Ishikawa (cell line): ENCODE measurements at regions not wholly inside any gene's neighbourhood (a gene's known extent, or its start where the extent isn't known, plus 50 kb on each side); places are given as distances from the start of the nearest gene placed in this dataset.

Source experiments
- CEBPB ChIP-seq: IDR thresholded peaks from 2 replicates; pipeline ENCODE4 v1.6.1; 2012
- CREB1 ChIP-seq: IDR thresholded peaks from 2 replicates; pipeline ENCODE4 v1.6.1; 2012; ENCODE audit warnings: low read depth
- EGR1 ChIP-seq: IDR thresholded peaks from 2 replicates; pipeline ENCODE4 v1.6.1; 2012
- EP300 ChIP-seq: IDR thresholded peaks from 2 replicates; pipeline ENCODE4 v1.6.1; 2012; ENCODE audit warnings: borderline replicate concordance
- FOXM1 ChIP-seq: IDR thresholded peaks from 2 replicates; pipeline ENCODE4 v1.6.1; 2012; ENCODE audit warnings: low read depth, borderline replicate concordance
- MAX ChIP-seq: IDR thresholded peaks from 2 replicates; pipeline ENCODE4 v1.6.1; 2012
- NFIC ChIP-seq: IDR thresholded peaks from 2 replicates; pipeline ENCODE4 v1.6.1; 2012
- RAD21 ChIP-seq: IDR thresholded peaks from 2 replicates; pipeline ENCODE4 v1.6.1; 2012; ENCODE audit warnings: low read depth
- REST ChIP-seq: IDR thresholded peaks from 2 replicates; pipeline ENCODE4 v1.6.1; 2012; ENCODE audit warnings: low read depth, mild to moderate bottlenecking
- TAF1 ChIP-seq: IDR thresholded peaks from 2 replicates; pipeline ENCODE4 v1.6.1; 2012; ENCODE audit warnings: low read depth, mild to moderate bottlenecking
- TCF12 ChIP-seq: IDR thresholded peaks from 2 replicates; pipeline ENCODE4 v1.6.1; 2012; ENCODE audit warnings: low read depth
- TEAD4 ChIP-seq: IDR thresholded peaks from 2 replicates; pipeline ENCODE4 v1.6.1; 2012
- USF1 ChIP-seq: IDR thresholded peaks from 2 replicates; pipeline ENCODE4 v1.6.1; 2012
- YY1 ChIP-seq: IDR thresholded peaks from 2 replicates; pipeline ENCODE4 v1.6.1; 2012; ENCODE audit warnings: low read depth
- ZBTB7A ChIP-seq: IDR thresholded peaks from 2 replicates; pipeline ENCODE4 v1.6.1; 2012; ENCODE audit warnings: low read depth

- no peak for TF ChIP-seq ZBTB7A
- no peak for TF ChIP-seq USF1
- no peak for TF ChIP-seq RAD21
- no peak for TF ChIP-seq TCF12
- no peak for TF ChIP-seq FOXM1
- no peak for TF ChIP-seq TAF1
- TF ChIP-seq NFIC: no peak
- no peak for TF ChIP-seq TEAD4
- TF ChIP-seq MAX: no peak
- no peak for TF ChIP-seq YY1
- TF ChIP-seq EP300: no peak
- no peak for TF ChIP-seq CEBPB
- no peak for TF ChIP-seq EGR1
- TF ChIP-seq REST: no peak
- TF ChIP-seq CREB1: no peak
Measured at GRCh38 chr3:72189339-72189738, 404.4 kb upstream of the PROK2 start.

GRCh38 chr3:72188536-72188935 lies 403.6 kb upstream of the PROK2 start:
- TF ChIP-seq EGR1: no peak
- no peak for TF ChIP-seq FOXM1
- no peak for TF ChIP-seq REST
- TF ChIP-seq MAX: no peak
- no peak for TF ChIP-seq RAD21
- TF ChIP-seq USF1: no peak
- no peak for TF ChIP-seq TCF12
- no peak for TF ChIP-seq TAF1
- TF ChIP-seq CEBPB: no peak
- no peak for TF ChIP-seq YY1

GRCh38 chr3:72187131-72187530 lies 402.2 kb upstream of the PROK2 start:
- TF ChIP-seq CEBPB (no peak), RAD21 (peak; percentile 34)

- no peak for TF ChIP-seq FOXM1
- no peak for TF ChIP-seq YY1
- no peak for TF ChIP-seq TEAD4
- TF ChIP-seq USF1: no peak
- TF ChIP-seq RAD21: no peak
- TF ChIP-seq EP300: no peak
- TF ChIP-seq EGR1: no peak
- no peak for TF ChIP-seq ZBTB7A
- no peak for TF ChIP-seq CEBPB
- TF ChIP-seq CREB1: no peak
- TF ChIP-seq TAF1: no peak
- no peak for TF ChIP-seq TCF12
- TF ChIP-seq MAX: no peak
- no peak for TF ChIP-seq REST
Measured at GRCh38 chr3:72186400-72186855, 401.5 kb upstream of the PROK2 start.
